AG09309 (cell line): ENCODE measurements at regions not wholly inside any gene's neighbourhood (a gene's known extent, or its start where the extent isn't known, plus 50 kb on each side); places are given as distances from the start of the nearest gene placed in this dataset.

Experiments used
- DNase-seq: peaks from one replicate; pipeline ENCODE4 v3.0.0-alpha.2; 2010; ENCODE audit warnings: low read depth
- H3K4me3 ChIP-seq: 2 replicates; pipeline ENCODE4 v1.5.1; 2011; ENCODE audit warnings: mild to moderate bottlenecking, low read depth, low read length, moderate library complexity; ENCODE audit not compliant: control insufficient read depth
- CTCF ChIP-seq: IDR thresholded peaks from 2 replicates; pipeline ENCODE4 v1.5.1; 2011; ENCODE audit warnings: mild to moderate bottlenecking, low read depth, low read length, inconsistent platforms; ENCODE audit not compliant: insufficient read depth, control insufficient read depth; ENCODE audit errors: missing control alignments

- DNase-seq: no peak
- H3K4me3 ChIP-seq: no peak overlapping the region
- TF ChIP-seq CTCF: no peak
These were observed 864.4 kb downstream of the VGLL3 start for GRCh38 chr3:86126552-86126951.
